GM21528 (cell line): ENCODE measurements at regions not wholly inside any gene's neighbourhood (a gene's known extent, or its start where the extent isn't known, plus 50 kb on each side); places are given as distances from the start of the nearest gene placed in this dataset.
A peak's percentile ranks its signal among the peaks of the same experiment; 100 is the strongest.

Source experiments
- ATAC-seq: cut with Tn5 transposase; IDR thresholded peaks from one replicate; pipeline ENCODE4 v1.9.1; 2021; ENCODE audit warnings: mild to moderate bottlenecking, moderate library complexity; ENCODE audit not compliant: unreplicated experiment, low FRiP score

DNA sequence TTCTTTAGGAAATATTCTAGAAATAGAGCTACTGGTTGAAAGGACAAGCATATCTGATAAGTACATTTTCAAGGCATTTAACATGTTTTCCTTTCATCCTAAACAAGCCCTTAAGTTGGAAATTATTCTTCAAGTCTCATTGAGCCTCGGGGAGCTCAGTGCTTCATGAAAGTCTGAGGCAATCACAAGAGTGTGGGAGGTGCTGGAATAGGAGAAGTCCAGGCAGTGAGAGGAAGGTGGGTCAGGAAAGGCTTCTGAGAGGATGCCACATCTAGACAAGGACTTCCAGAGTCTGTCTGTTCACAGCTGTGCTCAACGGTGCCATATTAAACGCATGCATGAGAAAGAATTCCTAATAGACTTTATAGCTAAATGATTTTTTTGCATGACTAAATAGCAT is 69.8 kb downstream of the CD83 start:
- no peak for ATAC-seq

DNA sequence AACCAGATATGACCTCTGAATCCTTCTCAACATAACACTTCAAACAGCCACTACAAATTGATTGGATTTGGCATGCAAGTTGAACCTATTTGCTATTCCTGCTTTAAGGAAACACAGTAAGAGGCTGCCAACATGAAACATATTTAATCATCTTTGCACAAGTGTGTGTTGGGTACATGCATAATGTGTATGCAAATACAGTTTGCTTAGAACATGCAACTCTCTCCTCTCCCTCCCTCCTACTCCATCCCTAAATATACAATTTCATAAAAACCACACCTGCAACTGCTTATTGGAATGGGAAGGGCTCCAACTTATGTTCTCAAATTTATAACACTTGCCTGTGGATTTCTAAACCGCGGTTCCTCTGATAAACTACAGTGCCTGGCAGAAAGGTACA is 71.5 kb downstream of the CD83 start:
- ATAC-seq, result no peak

DNA sequence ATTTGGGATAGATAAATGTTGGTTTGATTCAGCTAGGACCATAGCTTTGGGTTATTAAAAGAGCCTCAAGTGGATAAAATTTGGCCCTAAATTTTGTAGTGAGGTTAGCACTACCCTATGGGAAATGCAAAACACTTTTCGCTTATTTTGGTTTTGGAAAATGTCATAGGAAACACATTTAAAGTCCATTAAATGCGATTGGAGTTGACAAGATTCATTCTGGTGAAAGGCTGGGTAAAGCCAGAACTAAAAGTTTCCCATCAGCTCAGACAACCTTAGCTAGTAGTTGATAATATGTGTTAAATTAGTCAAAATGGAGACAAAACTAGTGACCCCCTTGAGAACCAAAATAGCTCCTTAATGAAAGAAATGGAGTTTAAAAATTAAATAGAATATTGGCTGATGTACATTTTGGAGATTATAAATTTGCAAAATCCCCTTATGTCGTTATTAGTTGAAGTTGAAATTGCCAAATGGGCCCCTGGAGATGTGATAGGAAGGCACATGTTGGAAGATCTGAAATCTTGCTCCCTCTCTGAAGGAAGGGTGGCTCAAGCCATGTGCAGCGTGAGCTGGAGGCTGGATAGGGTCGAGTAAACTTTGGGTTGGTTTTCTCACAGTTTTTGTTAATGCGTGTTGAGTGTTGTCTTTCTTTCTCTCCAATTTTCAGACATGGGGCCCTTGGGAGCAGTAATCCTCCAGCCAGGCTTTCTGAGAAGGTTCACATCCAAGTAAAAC is 72.8 kb downstream of the CD83 start:
- no peak for ATAC-seq

GRCh38 chr6:14190929-14191224 is 73.3 kb downstream of the CD83 start:
- ATAC-seq, result no peak

GRCh38 chr6:14191761-14192160 is 74.2 kb downstream of the CD83 start:
- no peak for ATAC-seq

DNA sequence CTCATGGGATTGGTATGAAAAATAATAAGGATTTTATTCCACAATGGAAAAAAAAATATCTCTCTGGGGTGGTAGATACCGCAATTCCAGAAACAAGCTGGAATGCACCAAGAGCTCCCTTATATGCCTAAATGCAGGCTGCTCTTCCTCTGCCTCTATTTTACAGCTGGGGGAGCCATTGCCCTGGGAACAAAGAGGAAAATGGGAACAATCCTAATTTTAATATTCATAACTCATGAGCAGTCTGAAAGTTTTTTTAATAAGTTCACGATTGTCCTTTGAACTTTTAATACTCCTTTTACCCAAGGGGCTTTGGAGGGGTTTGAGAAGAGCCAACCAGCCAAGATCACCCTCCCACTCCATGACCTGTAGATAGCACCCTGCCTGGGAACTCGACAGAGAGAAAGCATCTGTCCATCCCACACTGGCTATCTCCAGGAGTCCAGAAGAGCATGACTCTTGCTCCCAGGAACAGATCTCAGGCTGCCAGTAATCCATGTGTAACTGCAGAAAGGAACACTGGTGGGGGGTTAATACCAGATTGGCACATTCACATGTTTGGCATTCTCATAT is 74.7 kb downstream of the CD83 start:
- no peak for ATAC-seq

- ATAC-seq, result no peak
Observed at GRCh38 chr6:14193524-14193923, 76.0 kb downstream of the CD83 start.

- ATAC-seq, result no peak
Observed at GRCh38 chr6:14194483-14194882, 76.9 kb downstream of the CD83 start.

GRCh38 chr6:14194976-14195375 is 77.4 kb downstream of the CD83 start:
- no peak for ATAC-seq

DNA sequence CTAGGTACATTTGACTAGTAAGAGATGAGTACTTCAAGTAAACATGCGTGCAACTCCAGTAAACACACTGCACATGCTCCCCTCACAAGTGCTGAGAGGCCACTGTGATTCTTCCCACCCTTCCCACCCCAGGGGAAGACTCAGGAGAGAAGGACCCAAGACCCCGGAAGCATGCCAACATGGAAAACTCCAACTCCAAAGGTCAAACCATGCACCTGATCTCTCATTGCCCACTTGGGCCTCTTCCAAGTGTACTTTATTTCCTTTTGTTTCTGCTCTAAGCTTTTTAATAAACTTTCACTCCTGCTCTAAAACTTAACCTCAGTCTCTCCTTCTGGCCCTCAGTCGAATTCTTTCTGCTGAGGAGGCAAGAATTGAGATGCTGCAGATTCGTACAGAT is 78.5 kb downstream of the CD83 start:
- ATAC-seq, result no peak

DNA sequence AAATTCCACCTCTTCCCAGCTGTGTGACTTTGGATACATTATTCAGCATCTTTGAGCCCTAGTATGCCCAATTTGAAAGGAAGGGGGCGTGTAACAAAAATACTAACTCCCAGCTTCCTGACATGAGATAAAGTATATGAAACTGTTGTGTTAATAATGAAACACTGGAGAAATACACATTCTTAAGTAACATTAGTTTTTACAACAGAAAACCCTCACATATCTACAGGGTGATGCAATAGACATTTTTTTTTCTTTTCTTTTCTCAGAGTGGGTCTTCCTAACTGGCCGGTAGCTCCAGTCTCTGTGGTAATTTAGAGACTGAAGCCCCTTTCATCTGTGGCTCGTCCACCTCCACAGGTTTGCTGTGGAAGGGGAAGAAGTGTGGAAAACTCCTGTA is 79.5 kb downstream of the CD83 start:
- ATAC-seq, result no peak

DNA sequence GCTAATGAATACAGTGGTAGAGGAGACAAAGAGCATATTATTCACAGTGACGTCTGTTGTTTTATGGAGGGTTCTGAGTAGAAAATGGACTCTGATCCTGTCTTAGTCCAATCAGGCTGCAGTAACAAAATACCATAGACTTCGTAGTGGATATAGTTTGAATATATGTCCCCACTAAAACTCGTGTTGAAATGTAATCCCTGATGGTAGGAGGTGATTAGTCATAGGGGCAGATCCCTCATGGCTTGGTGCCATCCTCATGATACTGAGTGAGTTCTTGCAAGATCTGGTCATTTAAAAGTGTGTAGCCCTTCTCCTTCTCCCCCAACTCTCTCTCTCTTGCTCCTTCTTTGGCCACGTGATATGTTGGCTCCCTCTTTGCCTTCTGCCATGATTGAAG is 82.5 kb downstream of the CD83 start:
- no peak for ATAC-seq

DNA sequence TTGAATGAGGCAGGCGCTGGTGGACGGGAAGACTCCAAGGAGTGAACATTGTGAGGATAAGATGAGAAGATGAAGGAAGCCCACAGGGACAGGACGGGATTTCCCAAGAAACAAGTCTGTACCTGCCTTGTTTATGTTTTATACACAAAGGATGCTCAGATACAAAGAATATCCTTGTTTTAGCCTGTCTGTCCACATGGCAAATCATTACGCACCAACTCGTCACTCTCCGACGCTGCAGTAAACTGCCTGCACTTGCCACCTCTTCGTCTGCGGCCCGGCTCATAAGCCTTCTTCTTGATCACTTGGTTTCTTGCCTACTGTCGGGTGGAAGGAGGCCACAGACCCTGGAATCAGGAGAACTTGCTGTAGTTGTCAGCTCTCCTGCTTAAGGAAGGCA is 85.4 kb downstream of the CD83 start:
- ATAC-seq, result no peak

GRCh38 chr6:14206391-14206790 is 88.8 kb downstream of the CD83 start:
- no peak for ATAC-seq

GRCh38 chr6:14207448-14207847 is 89.9 kb downstream of the CD83 start:
- ATAC-seq, result no peak

- no peak for ATAC-seq
Observed at GRCh38 chr6:14209000-14209399, 91.4 kb downstream of the CD83 start.

DNA sequence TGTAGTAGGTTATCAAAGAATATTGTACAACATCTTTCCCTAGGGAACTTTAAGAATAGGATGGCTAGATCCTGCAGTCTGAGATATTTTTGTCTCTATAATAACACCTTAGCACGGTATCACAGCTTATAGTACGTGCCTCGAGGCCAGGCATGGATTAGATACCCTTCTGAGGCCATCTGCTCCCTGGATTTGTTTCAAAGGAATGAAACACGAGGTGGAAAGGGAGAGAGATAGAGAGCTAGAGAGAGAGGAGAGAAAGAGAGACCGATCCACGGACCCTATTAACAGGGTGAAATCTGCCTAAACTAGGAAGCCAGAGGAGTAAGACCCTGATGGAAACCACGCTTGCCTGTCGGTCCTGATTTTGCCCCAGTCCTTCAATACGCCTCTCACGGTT is 92.5 kb downstream of the CD83 start:
- no peak for ATAC-seq

GRCh38 chr6:14210663-14211561 is 93.3 kb downstream of the CD83 start:
- ATAC-seq, result peak; percentile 92

GRCh38 chr6:14211562-14211942 is 94.0 kb downstream of the CD83 start:
- ATAC-seq, result peak; percentile 14

GRCh38 chr6:14212020-14212419 is 94.4 kb downstream of the CD83 start:
- ATAC-seq, result no peak

DNA sequence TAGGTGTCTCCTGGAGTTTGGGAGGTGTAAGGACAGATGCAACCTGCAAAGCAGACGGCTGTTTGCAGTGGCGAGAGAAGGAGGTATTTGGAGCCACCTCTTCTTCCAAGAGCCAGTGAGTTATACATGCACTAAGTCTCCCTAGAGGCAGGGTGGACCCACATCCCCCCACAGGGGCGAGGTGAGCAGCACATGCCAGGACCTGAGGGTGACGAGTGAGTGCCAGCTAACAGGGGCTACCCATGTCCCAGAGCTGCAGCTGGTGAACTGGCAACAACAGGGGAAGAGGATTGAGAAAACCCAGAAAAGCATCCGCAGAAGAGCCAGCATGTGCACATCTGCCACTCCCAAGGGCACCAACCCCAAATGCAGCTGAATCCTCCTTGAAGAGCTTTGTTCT is 95.1 kb downstream of the CD83 start:
- no peak for ATAC-seq
